Type B pancreatic cell (in vitro differentiated cells): ENCODE measurements at regions not wholly inside any gene's neighbourhood (a gene's known extent, or its start where the extent isn't known, plus 50 kb on each side); places are given as distances from the start of the nearest gene placed in this dataset.
"Not testable (repeated sequence)": the region's sequence is repeated elsewhere in the genome, so short reads cannot be mapped to it uniquely, and the experiment has no call there.

Experiments used
- DNase-seq: peaks from one replicate; pipeline ENCODE4 v3.0.0; 2021; ENCODE audit warnings: mixed read lengths; ENCODE audit not compliant: unreplicated experiment; ENCODE audit errors: extremely low spot score
- H3K27ac Mint-ChIP-seq: 2 replicates; pipeline ENCODE4 v1.8.0; 2021; ENCODE audit warnings: mild to moderate bottlenecking, mixed read lengths
- H3K27me3 Mint-ChIP-seq: 2 replicates; pipeline ENCODE4 v1.8.0; 2021; ENCODE audit warnings: mixed read lengths
- H3K36me3 Mint-ChIP-seq: 2 replicates; pipeline ENCODE4 v1.8.0; 2021; ENCODE audit warnings: mixed read lengths
- H3K4me1 Mint-ChIP-seq: one replicate; pipeline ENCODE4 v1.8.0; 2021; ENCODE audit warnings: mixed read lengths; ENCODE audit not compliant: unreplicated experiment
- H3K4me3 Mint-ChIP-seq: 2 replicates; pipeline ENCODE4 v1.8.0; 2021; ENCODE audit warnings: mild to moderate bottlenecking, mixed read lengths
- H3K9me3 Mint-ChIP-seq: 2 replicates; pipeline ENCODE4 v1.8.0; 2021; ENCODE audit warnings: mixed read lengths
- CTCF ChIP-seq: fragments of 200-600 bp; sonication (generic); conservative IDR thresholded peaks from 2 replicates; pipeline ENCODE4 v1.5.0; 2021; ENCODE audit warnings: antibody characterized with exemption, mild to moderate bottlenecking

GRCh38 chr11:71367756-71368155 lies 80.4 kb downstream of the DHCR7 start:
- no peaks in the 10 kb centered on the region for H3K9me3 Mint-ChIP-seq
- DNase-seq = no peak
- no peak overlapping the region for H3K27ac Mint-ChIP-seq
- H3K36me3 Mint-ChIP-seq = no peaks in the 10 kb centered on the region
- no peak overlapping the region for H3K4me3 Mint-ChIP-seq
- no peaks in the 10 kb centered on the region for H3K27me3 Mint-ChIP-seq
- no peaks in the 10 kb centered on the region for H3K4me1 Mint-ChIP-seq
- TF ChIP-seq CTCF = no peak

GRCh38 chr11:71367276-71367675 lies 80.9 kb downstream of the DHCR7 start:
- H3K4me1 Mint-ChIP-seq, H3K9me3 Mint-ChIP-seq, H3K36me3 Mint-ChIP-seq, DNase-seq, H3K27ac Mint-ChIP-seq, H3K27me3 Mint-ChIP-seq, H3K4me3 Mint-ChIP-seq: not testable (repeated sequence)

GRCh38 chr11:71366076-71366475 lies 82.1 kb downstream of the DHCR7 start:
- H3K4me1 Mint-ChIP-seq = no peaks in the 10 kb centered on the region
- DNase-seq = no peak
- H3K4me3 Mint-ChIP-seq = no peak overlapping the region
- no peaks in the 10 kb centered on the region for H3K27me3 Mint-ChIP-seq
- no peak for TF ChIP-seq CTCF
- H3K27ac Mint-ChIP-seq = no peak overlapping the region
- no peaks in the 10 kb centered on the region for H3K36me3 Mint-ChIP-seq
- H3K9me3 Mint-ChIP-seq = no peaks in the 10 kb centered on the region

- H3K4me3 Mint-ChIP-seq = no peak overlapping the region
- no peak for TF ChIP-seq CTCF
- H3K27me3 Mint-ChIP-seq = no peaks in the 10 kb centered on the region
- no peaks in the 10 kb centered on the region for H3K9me3 Mint-ChIP-seq
- no peaks in the 10 kb centered on the region for H3K36me3 Mint-ChIP-seq
- DNase-seq = no peak
- H3K27ac Mint-ChIP-seq = no peak overlapping the region
- no peaks in the 10 kb centered on the region for H3K4me1 Mint-ChIP-seq
Measured at GRCh38 chr11:71365626-71366025, 82.6 kb downstream of the DHCR7 start.

- no peak overlapping the region for H3K27ac Mint-ChIP-seq
Measured at GRCh38 chr11:71364806-71365205, 83.4 kb downstream of the DHCR7 start.

GRCh38 chr11:71364176-71364671 lies 84.0 kb downstream of the DHCR7 start:
- no peak for TF ChIP-seq CTCF
- Mint-ChIP-seq H3K27me3 (peaks cover 1% of the 10 kb centered on the region), H3K4me3 (no peak overlapping the region), H3K36me3 (no peaks in the 10 kb centered on the region), H3K27ac (no peak overlapping the region), H3K4me1 (no peaks in the 10 kb centered on the region), H3K9me3 (no peaks in the 10 kb centered on the region)
- DNase-seq = no peak

More at GRCh38 chr11:71364806-71365205, 83.4 kb downstream of the DHCR7 start:
- Mint-ChIP-seq H3K4me1 (no peaks in the 10 kb centered on the region), H3K4me3 (no peak overlapping the region), H3K9me3 (no peaks in the 10 kb centered on the region), H3K27me3 (no peaks in the 10 kb centered on the region), H3K36me3 (no peaks in the 10 kb centered on the region)
- DNase-seq = no peak
- no peak for TF ChIP-seq CTCF
